WTC11 (cell line): ENCODE measurements at regions not wholly inside any gene's neighbourhood (a gene's known extent, or its start where the extent isn't known, plus 50 kb on each side); places are given as distances from the start of the nearest gene placed in this dataset.

Source experiments
- AFF4 ChIP-seq: sonication (generic); formaldehyde crosslinking; IDR thresholded peaks from 2 replicates; pipeline ENCODE4 v1.8.1; 2023; ENCODE audit warnings: mild to moderate bottlenecking, missing genetic modification reagents, borderline replicate concordance
- CDX4 ChIP-seq: fragments of 250-450 bp; sonication (Bioruptor Pico); IDR thresholded peaks from 2 replicates; pipeline ENCODE4 v1.9.0; 2021; ENCODE audit warnings: moderate library complexity, mild to moderate bottlenecking, inconsistent platforms, borderline replicate concordance
- CREM ChIP-seq: sonication (generic); formaldehyde crosslinking; IDR thresholded peaks from 2 replicates; pipeline ENCODE4 v1.8.1; 2022; ENCODE audit warnings: mild to moderate bottlenecking, missing genetic modification reagents, moderate library complexity
- CTCF ChIP-seq: fragments of 200-600 bp; IDR thresholded peaks from 2 replicates; pipeline ENCODE4 v1.8.0; 2022; ENCODE audit warnings: antibody characterized with exemption
- HMGXB4 ChIP-seq: sonication (generic); formaldehyde crosslinking; IDR thresholded peaks from 2 replicates; pipeline ENCODE4 v1.8.1; 2023; ENCODE audit warnings: mild to moderate bottlenecking, moderate library complexity, missing genetic modification reagents
- NFYB ChIP-seq: sonication (generic); formaldehyde crosslinking; conservative IDR thresholded peaks from 2 replicates; pipeline ENCODE4 v1.8.0; 2022; ENCODE audit warnings: low read depth, missing genetic modification reagents
- SP1 ChIP-seq: sonication (generic); formaldehyde crosslinking; conservative IDR thresholded peaks from 2 replicates; pipeline ENCODE4 v1.8.1; 2022; ENCODE audit warnings: missing genetic modification reagents
- TEAD4 ChIP-seq: sonication (generic); formaldehyde crosslinking; IDR thresholded peaks from 2 replicates; pipeline ENCODE4 v1.8.0; 2022; ENCODE audit warnings: mild to moderate bottlenecking, missing genetic modification reagents
- USF2 ChIP-seq: sonication (generic); formaldehyde crosslinking; IDR thresholded peaks from 2 replicates; pipeline ENCODE4 v1.8.1; 2023; ENCODE audit warnings: mild to moderate bottlenecking, missing genetic modification reagents, moderate library complexity
- ZBTB43 ChIP-seq: sonication (generic); formaldehyde crosslinking; IDR thresholded peaks from 2 replicates; pipeline ENCODE4 v1.8.1; 2023; ENCODE audit warnings: mild to moderate bottlenecking, missing genetic modification reagents

GRCh38 chr5:62011089-62011664 lies 294.8 kb upstream of the KIF2A start:
- TF ChIP-seq SP1 (CRISPR knock-in tag): no peak
- no peak for TF ChIP-seq CTCF
- TF ChIP-seq ZBTB43 (CRISPR knock-in tag): no peak
- no peak for TF ChIP-seq NFYB (CRISPR knock-in tag)
- TF ChIP-seq CDX4: no peak
- TF ChIP-seq HMGXB4 (CRISPR knock-in tag): no peak
- TF ChIP-seq USF2 (CRISPR knock-in tag): no peak
- TF ChIP-seq TEAD4 (CRISPR knock-in tag): no peak
- no peak for TF ChIP-seq CREM
- TF ChIP-seq AFF4 (CRISPR knock-in tag): no peak
